ENCODE measurements at regions not wholly inside any gene's neighbourhood (a gene's known extent, or its start where the extent isn't known, plus 50 kb on each side); places are given as distances from the start of the nearest gene placed in this dataset.

GRCh38 chr1:36609241-36610027 is 126.7 kb upstream of the CSF3R start:
- no peak overlapping the region for H3K4me3 ChIP-seq (ENCODE audit: low read depth, low read length)
- peak; percentile 67 for TF ChIP-seq CTCF (IDR thresholded peaks at IDR 0.05; ENCODE audit: low read depth, low read length)

- no peak for TF ChIP-seq CTCF (IDR thresholded peaks at IDR 0.05; ENCODE audit: low read depth, low read length)
- no peak overlapping the region for H3K4me3 ChIP-seq (ENCODE audit: low read depth, low read length)
Measured at GRCh38 chr1:36608272-36608671, 125.6 kb upstream of the CSF3R start.

GRCh38 chr1:36607263-36607651 is 124.5 kb upstream of the CSF3R start:
- TF ChIP-seq CTCF (IDR thresholded peaks at IDR 0.05; ENCODE audit: low read depth, low read length): no peak
- H3K4me3 ChIP-seq (ENCODE audit: low read depth, low read length): no peak overlapping the region

GRCh38 chr1:36606641-36607262 is 124.0 kb upstream of the CSF3R start:
- TF ChIP-seq CTCF (IDR thresholded peaks at IDR 0.05; ENCODE audit: low read depth, low read length): no peak
- H3K4me3 ChIP-seq (ENCODE audit: low read depth, low read length): no peak overlapping the region

GRCh38 chr1:36605942-36606640 is 123.4 kb upstream of the CSF3R start:
- H3K4me3 ChIP-seq (ENCODE audit: low read depth, low read length): no peak overlapping the region
- TF ChIP-seq CTCF (IDR thresholded peaks at IDR 0.05; ENCODE audit: low read depth, low read length): no peak

GRCh38 chr1:36603461-36603860 is 120.7 kb upstream of the CSF3R start:
- no peak for TF ChIP-seq CTCF (IDR thresholded peaks at IDR 0.05; ENCODE audit: low read depth, low read length)
- no peak overlapping the region for H3K4me3 ChIP-seq (ENCODE audit: low read depth, low read length)

GRCh38 chr1:36602184-36602583 is 119.5 kb upstream of the CSF3R start:
- no peak overlapping the region for H3K4me3 ChIP-seq (ENCODE audit: low read depth, low read length)
- TF ChIP-seq CTCF (IDR thresholded peaks at IDR 0.05; ENCODE audit: low read depth, low read length): no peak
